ENCODE measurements at regions not wholly inside any gene's neighbourhood (a gene's known extent, or its start where the extent isn't known, plus 50 kb on each side); places are given as distances from the start of the nearest gene placed in this dataset.
"Not testable (repeated sequence)": the region's sequence is repeated elsewhere in the genome, so short reads cannot be mapped to it uniquely, and the experiment has no call there.

DNA sequence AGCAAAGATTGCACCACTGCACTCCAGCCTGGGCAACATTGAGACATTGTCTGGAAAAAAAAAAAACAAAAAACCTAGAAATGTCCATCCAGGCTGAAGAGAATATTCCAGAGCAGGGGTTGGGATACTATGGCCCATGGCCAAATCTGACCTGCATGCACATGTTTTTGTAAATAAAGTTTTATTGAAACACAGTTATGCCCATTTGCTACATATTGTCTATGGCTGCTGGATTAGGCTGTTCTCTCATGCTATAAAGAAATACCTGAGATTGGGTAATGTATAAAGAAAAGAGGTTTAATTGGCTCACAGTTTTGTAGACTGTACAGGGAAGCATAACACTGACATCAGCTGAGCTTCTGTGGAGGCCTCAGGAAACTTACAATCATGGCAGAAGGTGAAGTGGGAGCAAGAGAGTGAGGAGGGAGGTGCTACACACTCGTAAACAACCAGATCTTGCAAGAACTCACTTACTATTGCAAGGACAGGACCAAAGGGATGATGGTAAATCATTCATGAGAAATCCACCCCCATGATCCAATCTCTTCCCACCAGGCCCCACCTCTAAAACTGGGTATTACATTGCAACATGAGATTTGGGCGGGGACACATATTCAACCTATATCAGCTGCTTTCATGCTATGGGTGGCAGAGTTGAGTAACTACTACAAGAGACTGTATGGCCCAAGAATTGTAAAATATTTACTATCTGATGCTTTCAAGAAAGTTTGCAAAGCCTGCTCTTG is 137.8 kb upstream of the ROPN1B start:
- DNase-seq: not testable (repeated sequence)

DNA sequence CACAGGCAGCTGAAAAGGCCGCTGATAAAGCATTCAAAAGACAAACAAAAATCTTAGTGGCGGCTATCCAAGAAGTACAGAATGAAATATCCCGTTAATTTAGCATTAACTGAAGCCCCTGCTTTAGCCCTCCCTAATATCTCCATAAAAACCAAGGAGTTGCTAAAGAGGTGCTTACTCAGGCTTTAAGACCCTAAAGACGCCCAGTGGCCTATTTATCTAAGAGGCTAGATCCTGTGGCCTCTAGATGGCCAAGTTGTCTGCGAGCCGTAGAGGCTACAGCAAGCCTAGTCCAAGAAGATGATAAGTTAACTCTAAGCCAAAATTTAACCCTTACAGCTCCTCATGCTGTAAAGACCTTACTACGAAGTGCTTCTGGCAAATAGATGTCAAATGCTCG is 133.4 kb upstream of the ROPN1B start:
- not testable (repeated sequence) for DNase-seq

DNA sequence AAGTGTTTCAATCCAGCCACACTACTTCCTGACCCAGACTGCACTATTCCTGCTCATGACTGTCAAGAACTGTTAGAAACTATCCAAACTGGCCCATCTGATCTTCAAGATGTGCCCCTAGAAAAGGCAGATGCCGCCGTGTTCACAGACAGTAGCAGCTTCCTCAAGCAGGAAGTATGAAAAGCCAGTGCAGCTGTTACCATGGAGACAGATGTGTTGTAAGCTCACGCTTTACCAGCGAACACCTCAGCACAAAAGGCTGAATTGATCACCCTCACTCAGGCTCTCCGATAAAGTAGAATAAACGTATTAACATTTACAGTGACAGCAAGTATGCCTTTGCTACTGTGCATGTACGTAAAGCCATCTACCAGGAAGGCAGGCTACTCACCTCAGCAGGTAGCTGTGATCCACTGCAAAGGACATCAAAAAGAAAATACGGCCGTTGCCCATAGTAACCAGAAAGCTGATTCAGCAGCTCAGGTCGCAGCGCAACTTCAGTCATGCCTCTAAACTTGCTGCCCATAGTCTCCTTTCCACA is 132.9 kb upstream of the ROPN1B start:
- DNase-seq: not testable (repeated sequence)

DNA sequence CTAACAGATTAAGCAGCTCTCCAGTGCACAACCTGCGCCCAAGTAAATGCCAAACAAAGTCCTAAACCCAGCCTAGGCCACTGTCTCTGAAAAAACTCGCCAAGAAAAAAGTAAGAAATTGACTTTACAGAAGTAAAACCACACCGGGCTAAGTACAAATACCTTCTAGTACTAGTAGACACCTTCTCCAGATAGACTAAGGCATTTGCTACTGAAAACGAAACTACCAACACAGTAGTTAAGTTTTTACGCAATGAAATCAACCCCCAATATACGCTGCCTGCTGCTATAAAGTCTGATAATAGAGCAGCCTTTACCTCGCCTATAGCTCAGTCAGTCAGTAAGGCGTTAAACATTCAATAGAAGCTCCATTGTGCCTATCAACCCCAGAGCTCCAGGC is 132.2 kb upstream of the ROPN1B start:
- not testable (repeated sequence) for DNase-seq

DNA sequence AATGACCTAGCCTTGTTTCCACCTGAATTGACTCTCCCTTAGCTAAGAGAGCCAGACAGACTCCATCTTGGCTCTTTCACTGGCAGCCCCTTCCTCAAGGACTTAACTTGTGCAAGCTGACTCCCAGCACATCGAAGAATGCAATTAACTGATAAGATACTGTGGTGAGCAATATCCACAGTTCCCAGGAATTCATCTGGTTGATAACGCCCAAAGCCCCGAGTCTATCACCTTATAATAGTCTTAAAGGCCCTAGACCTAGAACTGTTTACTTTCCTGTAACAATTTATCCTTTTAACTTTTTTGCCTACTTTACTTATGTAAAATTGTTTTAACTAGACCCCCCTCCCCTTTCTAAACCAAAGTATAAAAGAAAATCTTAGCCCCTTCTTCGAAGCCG is 130.1 kb upstream of the ROPN1B start:
- not testable (repeated sequence) for DNase-seq

DNA sequence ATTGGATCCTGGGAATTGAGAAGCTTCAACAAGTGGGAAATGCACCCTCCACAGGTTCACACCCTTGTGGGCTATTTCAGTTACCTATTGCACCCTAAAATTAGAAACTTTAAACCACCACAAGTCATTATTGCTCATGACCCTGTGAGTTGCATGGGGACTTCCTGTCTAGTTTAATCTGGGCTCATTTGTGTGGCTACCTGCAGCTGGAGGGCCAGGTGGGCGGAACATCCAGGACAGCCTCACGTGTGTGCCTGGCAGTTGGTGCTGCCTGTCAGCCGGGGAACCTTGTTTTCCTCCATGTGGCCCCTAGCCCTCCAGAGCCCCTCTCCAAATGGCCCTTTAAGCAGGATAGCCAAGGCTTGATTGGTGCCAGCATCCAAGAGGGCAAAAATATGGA is 128.5 kb upstream of the ROPN1B start:
- not testable (repeated sequence) for DNase-seq

DNA sequence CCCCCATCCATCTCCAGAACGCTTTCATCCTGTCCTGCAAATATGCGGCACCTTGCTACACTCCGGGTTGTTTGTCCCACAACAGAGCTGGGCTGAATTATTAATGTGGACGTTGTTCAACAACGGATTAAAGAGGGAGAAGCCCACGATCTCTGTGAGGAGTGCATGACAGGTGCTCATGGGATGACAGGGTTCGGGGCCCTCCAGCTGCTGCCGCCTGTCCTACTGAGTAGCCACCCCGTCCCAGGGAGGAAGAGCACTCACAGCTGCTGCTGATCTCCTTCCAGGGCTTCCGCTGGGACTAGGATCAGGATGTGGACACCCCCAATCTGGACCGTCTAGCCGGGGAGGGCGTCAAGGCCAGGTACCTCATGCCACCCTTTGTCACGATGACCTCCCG is 121.0 kb upstream of the ROPN1B start:
- not testable (repeated sequence) for DNase-seq

DNA sequence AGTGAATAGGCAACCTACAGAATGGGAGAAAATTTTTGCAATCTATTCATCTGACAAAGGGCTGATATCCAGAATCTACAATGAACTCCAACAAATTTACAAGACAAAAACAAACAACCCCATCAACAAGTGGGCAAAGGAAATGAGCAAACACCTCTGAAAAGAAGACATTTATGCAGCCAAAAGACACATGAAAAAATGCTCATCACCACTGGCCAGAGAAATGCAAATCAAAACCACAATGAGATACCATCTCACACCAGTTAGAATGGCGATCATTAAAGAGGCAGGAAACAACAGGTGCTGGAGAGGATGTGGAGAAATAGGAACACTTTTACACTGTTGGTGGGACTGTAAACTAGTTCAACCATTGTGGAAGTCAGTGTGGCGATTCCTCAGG is 114.0 kb upstream of the ROPN1B start:
- DNase-seq: not testable (repeated sequence)

DNA sequence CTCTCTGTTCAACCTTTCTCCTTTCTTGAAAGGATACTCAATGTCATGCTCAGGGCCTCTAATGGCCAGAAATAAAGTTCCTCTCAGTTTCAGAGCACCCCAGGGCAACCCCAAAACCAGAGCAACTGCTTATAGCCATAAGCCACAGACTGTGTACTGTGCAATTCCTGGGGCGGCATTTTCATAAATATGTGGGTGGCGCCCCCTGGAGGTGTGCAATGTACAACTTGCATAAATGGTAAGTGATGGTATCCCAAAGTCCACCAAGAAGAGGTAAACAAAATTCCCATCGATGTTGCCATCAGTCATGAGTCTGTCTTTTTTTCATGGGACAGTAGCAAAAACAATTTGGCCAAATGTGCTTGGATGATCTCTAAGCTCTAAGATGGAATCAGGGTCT is 108.4 kb upstream of the ROPN1B start:
- DNase-seq: not testable (repeated sequence)

DNA sequence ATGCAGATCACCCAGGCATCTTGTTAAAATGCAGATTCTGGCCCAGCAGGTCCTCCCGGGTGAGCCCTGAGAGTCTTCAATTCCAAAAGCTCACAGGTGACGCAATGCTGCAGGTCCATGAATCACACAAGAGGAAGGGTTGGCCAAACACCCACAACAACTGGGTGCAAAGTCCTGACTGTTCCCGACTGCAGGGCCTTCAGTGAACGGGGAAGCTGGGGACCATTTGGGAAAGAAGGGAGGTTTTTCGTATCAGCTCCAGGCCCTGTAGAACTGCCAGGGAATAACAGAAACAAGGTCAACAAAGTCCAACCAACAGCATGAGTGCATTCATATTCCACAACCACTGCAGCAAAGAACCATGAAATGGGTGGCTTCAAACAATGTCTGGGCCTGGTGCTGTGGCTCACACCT is 106.1 kb upstream of the ROPN1B start:
- not testable (repeated sequence) for DNase-seq

DNA sequence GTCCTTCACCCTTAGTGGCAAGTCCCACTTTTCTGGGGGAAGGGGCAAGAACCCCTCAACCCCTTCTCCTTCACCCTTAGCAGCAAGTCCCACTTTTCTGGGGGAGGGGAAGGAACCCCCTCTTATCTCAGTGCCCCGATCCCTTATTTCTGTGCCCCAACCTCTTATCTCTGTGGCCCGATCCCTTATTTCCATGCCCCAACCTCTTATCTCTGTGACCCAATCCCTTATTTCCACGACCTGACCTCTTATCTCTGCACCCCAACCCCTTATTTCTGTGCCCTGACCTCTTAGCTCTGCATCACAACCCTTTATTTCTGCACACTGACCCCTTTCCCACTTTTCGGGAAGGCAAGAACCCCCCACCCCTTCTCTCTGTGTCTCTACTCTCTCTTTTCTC is 104.4 kb upstream of the ROPN1B start:
- not testable (repeated sequence) for DNase-seq

DNA sequence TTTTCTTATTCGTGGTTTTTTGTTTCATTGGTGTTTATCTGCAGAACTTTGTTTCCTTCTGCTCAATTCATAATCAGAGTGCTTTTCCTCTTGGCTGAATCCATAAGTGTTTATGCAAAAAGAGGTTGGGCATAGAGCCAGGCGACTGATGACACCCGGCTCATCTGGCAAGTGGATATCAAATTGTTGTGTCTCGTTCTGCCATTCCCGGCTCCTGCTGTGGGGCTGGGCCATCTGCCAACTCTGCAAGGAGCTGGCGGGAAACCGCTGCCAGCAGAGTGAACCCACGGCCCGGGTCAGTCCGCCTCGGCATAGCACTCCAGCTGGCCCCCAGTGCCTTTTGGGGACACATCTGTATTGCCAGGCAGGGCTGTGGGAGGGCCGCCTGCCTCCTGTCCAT is 83.0 kb upstream of the ROPN1B start:
- DNase-seq: peak; percentile 94

DNA sequence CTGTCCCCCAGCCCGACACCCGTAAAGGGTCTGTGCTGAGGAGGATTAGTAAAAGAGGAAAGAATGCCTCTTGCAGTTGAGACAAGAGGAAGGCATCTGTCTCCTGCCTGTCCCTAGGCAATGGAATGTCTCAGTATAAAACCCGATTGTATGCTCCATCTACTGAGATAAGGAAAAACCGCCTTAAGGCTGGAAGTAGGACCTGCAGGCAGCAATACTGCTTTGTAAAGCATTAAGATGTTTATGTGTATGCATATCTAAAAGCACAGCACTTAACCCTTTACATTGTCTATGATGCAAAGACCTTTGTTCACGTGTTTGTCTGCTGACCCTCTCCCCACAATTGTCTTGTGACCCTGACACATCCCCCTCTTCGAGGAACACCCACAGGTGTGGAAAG is 69.8 kb upstream of the ROPN1B start:
- not testable (repeated sequence) for DNase-seq

DNA sequence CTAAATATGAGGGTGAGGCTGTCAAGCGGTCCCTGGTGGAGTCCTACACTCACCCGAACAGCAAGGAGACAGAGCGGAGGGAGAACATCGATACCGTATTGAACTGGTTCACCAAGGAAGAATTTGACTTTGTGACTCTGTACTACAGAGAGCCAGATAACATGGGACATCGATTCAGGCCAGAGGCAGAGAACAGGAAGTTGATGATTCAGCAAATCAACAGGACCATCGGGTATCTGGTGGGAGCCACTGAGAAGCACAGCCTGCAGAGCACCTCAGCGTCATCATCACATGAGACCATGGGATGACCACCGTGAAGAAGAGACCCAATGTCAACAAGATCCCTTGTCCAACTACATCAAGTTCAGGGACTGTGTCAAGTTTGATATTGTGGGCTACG is 67.5 kb upstream of the ROPN1B start:
- not testable (repeated sequence) for DNase-seq

DNA sequence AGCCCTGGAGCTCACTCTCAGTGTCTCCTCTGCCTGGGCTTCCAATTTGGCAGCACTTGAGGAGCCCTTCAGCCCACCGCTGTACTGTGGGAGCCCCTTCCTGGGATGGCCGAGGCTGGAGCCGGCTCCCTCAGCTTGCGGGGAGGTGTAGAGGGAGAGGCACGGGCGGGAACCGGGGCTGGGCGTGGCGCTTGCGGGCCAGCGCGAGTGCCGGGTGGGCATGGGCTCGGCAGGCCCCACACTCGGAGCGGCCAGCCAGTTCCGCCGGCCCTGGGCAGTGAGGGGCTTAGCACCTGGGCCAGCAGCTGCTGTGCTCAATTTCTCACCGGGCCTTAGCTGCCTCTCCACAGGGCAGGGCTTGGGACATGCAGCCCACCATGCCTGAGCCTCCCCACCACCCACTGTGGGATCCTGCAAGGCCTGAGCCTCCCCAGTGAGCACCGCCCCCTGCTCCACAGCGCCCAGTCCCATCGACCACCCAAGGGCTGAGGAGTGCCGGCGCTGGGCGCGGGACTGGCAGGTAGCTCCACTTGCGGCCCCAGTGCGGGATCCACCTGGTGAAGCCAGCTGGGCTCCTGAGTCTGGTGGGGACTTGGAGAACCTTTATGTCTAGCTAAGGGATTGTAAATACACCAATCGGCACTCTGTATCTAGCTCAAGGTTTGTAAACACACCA is 65.1 kb upstream of the ROPN1B start:
- DNase-seq: not testable (repeated sequence)

DNA sequence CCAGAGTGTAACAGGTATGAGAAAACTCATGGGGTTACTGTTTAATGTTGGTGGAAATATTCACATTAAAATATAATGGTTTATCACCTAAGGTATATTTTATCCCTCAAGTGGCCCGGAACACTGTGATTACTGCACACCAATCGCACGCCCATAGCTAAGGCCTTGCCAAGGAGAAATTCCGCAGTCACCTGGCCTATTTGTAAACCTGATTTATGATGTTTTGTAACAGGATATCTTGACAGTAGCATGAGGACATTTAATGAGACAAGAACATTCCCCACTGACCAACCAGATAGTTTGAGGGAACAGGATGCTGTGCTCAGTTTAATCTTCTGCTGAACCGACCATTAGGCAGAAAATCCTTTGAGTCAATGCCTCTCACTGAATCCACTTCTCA is 61.7 kb upstream of the ROPN1B start:
- DNase-seq: peak; percentile 84

DNA sequence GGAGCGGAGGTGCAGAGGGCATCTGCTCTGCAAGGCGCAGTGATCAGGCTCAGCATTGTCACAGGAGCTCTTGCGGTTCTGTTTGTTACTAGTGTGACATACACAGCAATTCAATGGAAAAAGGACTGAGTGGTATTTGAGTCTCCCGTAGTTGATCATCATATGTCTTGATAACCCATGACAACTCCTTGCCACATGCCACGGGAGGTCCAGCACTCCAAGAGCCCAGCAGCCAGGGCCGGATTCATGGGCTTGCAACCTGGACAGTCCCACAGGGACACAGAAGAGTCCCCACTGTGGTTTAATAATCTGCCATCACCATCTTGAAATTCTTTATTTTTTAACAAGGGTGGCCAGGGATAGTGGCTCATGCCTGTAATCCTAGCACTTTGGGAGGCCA is 58.1 kb upstream of the ROPN1B start:
- not testable (repeated sequence) for DNase-seq

DNA sequence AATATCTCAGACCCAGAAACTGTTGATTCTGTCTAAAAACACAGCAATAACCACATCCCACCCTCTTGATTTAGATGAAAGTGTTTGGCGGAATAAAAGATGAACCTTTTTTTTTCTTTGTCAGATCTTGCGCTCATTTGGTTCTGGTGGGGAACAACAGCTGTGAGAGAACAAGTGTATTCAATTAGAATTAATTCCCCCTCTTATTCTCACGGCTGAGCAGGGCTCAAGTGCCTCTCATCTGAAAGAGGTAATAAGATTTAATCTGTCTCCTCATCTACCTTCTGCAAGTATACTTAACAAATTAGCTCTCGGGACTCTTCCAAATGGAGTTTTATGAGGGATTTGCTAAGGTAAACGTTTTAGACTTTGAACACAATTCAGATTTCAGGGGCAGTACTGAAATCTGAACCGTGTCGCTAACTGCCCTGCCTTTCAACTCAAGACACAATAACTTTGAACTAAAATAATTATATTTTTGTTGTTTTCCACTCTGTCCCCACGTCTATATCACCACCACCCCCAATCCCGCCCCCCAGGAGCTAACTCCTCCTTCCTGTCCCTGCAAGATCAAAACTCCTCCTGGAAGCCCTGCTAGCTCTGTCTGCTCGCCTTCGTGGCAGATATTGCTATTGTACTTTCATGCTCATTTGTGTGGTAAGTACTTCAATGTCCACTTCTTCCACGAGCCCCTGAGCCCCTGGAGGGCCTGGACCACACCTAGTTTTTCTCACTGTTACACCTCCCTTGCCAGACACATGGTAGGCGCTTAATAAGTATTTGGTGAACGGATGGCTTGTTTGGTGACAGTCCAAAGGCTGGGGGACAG is 54.2 kb upstream of the ROPN1B start:
- DNase-seq: peak; percentile 79

DNA sequence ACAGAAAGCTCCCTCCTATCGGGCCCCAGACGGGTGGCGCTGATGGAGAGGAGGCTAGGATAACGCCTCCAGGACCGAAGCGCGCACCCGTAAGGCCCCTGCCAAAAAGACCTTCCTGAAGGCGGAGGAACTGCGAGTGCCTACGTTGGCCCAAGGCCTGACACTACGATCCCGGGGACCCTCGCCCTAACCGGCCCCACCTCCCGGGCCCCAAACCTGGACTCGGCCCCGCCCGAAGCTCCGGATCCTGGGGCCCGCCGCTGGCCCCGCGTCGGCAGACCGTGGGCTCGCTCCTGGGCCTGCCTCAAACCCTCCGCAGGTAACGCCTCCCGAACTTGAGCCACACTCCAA is 53.6 kb upstream of the ROPN1B start:
- DNase-seq: not testable (repeated sequence)

DNA sequence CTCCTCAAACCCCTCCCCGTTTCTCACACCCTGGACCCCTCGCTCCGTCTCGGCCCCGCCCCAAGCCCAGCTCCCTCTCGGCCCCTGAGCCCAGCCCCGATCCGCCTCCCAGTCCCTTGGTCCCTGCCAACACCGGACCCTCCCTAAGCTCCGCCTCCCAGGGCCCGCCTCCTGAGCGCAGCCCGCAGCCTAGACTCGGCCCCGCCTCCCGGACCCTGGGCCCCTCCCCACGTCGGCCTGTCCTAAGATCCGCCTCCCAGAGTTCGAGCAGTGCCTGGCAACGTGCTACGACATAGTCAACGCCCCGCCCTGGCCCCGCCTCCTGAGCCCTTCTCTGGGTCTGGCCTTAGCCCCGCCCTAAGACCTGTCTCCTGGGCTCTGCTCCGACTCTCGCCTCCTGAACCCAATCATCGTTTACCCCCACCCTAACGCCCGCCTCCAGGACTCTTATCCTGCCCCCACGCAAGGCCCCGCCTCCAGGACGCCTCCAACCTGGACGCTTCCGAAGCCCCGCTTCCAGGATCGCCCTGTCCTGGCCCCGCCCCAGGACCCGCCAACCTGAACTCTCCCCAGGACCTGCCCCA is 53.1 kb upstream of the ROPN1B start:
- DNase-seq: peak; percentile 97

DNA sequence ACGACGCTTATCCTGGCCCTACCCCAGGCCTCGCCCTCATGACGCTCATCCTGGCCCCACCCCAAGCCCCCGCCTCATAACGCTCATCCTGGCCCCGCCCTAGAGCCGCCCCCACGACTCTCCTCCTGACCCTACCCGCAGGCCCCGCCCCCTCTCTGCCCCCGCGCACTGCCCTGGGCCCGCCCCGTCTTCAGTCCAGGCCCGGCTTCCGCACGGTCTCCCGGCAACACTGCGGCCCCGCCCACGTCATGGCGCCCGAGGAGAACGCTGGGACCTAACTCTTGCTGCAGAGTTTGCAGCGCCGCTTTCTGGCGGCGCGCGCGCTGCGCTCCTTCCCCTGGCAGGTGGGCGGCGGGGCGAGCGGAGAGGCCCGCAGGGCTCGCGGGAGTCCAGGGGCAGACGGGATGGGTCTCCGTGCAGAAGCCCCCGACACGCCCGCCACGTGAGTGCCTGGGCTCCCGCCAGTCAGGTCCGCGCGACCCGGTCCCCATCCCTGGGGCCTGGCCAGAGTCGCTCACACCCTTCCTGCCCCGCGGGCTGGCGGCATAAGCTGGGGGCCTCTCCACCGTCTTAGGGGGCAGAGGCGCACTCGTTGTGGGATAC is 52.5 kb upstream of the ROPN1B start:
- peak; percentile 96 for DNase-seq

DNA sequence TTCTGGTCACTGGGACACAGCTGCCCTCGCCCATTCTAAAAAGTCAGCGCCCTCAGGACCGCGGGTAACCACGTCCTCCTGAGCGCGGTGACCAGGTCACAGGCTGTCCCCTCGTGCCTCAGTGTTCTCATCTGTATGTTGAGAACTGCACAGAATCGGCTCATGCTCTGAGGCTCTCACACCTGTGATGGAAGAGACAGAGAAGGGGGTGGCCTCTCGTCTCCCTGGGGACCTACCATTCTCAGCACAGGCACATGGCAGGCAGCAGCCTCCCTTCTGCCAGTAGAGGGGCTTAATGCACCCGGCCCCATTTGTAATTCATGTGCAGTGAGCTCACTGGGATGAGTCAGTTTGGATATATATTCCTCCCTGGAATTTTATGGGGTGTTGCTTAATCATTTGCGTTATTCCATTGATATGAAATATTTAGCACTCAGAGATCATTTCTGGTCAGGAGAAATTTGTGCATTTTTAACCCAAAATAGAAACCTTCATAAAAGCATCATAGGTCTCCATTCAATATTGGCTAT is 51.9 kb upstream of the ROPN1B start:
- DNase-seq: peak; percentile 31
